ENCODE measurements at regions not wholly inside any gene's neighbourhood (a gene's known extent, or its start where the extent isn't known, plus 50 kb on each side); places are given as distances from the start of the nearest gene placed in this dataset.

- no peak for TF ChIP-seq ZNF609 (CRISPR knock-in tag; IDR thresholded peaks at IDR 0.05; ENCODE audit: borderline replicate concordance)
- no peak for TF ChIP-seq FOXK1 (CRISPR knock-in tag; IDR thresholded peaks at IDR 0.05; ENCODE audit: borderline replicate concordance)
- TF ChIP-seq MCM2 (IDR thresholded peaks at IDR 0.05; ENCODE audit: low read depth): no peak
- TF ChIP-seq RBM17 (IDR thresholded peaks at IDR 0.05; ENCODE audit: borderline replicate concordance, low read depth, low read length): no peak
- TF ChIP-seq GABPB2 (CRISPR knock-in tag; conservative IDR thresholded peaks at IDR 0.05): no peak
Measured at GRCh38 chr7:16021851-16022250, 335.4 kb upstream of the MEOX2 start (continued).

- ATAC-seq (no peak), FAIRE-seq (no peak), DNase-seq (ENCODE audit: extremely low read depth in 1 of 4, low spot score in 3 of 4) (no peak)
- Histone ChIP-seq H3K27me3 (ENCODE audit: control insufficient read depth in 2 of 2, insufficient read depth in 2 of 2, low read length in 2 of 2) (no peaks in the 10 kb centered on the region), H3K9ac (ENCODE audit: insufficient read depth in 1 of 2, low read depth in 2 of 2, low read length in 2 of 2) (no peak overlapping the region), H4K20me1 (replicated peaks; ENCODE audit: control insufficient read depth, insufficient read depth, low read length) (no peaks in the 10 kb centered on the region), H3K79me2 (ENCODE audit: control insufficient read depth, insufficient read depth, low read length) (no peaks in the 10 kb centered on the region), H3K9me1 (ENCODE audit: control insufficient read depth, insufficient read depth, low read length) (no peaks in the 10 kb centered on the region), H3K9me3 (replicated peaks; ENCODE audit: control insufficient read depth, insufficient read depth, low read depth, low read length) (no peaks in the 10 kb centered on the region), H3K4me3 (no peak overlapping the region), H3K27ac (ENCODE audit: extremely low read depth, low read depth, low read length) (no peak overlapping the region), H2AFZ (ENCODE audit: low read depth, low read length) (no peak overlapping the region), H3K36me3 (ENCODE audit: control insufficient read depth, insufficient read depth, low read length) (no peaks in the 10 kb centered on the region), H3K4me2 (ENCODE audit: insufficient read depth, low read length) (no peak overlapping the region), H3K4me1 (replicated peaks in 1 of 2; ENCODE audit: control insufficient read depth in 2 of 2, insufficient read depth in 2 of 2, low read length in 2 of 2) (no peaks in the 10 kb centered on the region)
- in situ Hi-C loops (cut with MboI): no loop called here
- CTCF ChIA-PET (ENCODE audit: low intra/inter-chr PET ratio): no interaction called here
- intact Hi-C loops (cut with micrococcal nuclease): no loop called here
- BruUV-seq (replicated peaks): no TSS peak
- POLR2A ChIA-PET: no interaction called here
- TF ChIP-seq SAFB2 (IDR thresholded peaks at IDR 0.05; ENCODE audit: borderline replicate concordance, low read depth, low read length, severe bottlenecking) (no peak), E4F1 (CRISPR knock-in tag; IDR thresholded peaks at IDR 0.05; ENCODE audit: borderline replicate concordance) (no peak), CCAR2 (IDR thresholded peaks at IDR 0.05; ENCODE audit: low read depth, low read length) (no peak), MXI1 (IDR thresholded peaks at IDR 0.05; ENCODE audit: low read depth, low read length) (no peak), CTCF (IDR thresholded peaks at IDR 0.05 in 2 of 3, conservative IDR thresholded peaks at IDR 0.05 in 1 of 3; ENCODE audit: insufficient read depth in 2 of 3, low read depth in 1 of 3, low read length in 3 of 3) (no peak), RBM15 (IDR thresholded peaks at IDR 0.05; ENCODE audit: insufficient read depth, low read length) (no peak), TAF9B (IDR thresholded peaks at IDR 0.05; ENCODE audit: partially characterized antibody) (no peak), ZNF436 (CRISPR knock-in tag; IDR thresholded peaks at IDR 0.05) (no peak)
Measured at GRCh38 chr7:16015981-16016380, 329.5 kb upstream of the MEOX2 start.
